Kidney (tissue), 13 donors: ENCODE measurements at regions not wholly inside any gene's neighbourhood (a gene's known extent, or its start where the extent isn't known, plus 50 kb on each side); places are given as distances from the start of the nearest gene placed in this dataset.

Source experiments
- DNase-seq, 5 donors: peaks; one replicate each; pipeline ENCODE4 v3.0.0-alpha.2; 2013 to 2020
- FAIRE-seq: peaks from 2 replicates; lab custom pipeline; 2012; peaks lifted over from hg19 to GRCh38; lab: Jason Lieb, UNC
- H3K27ac ChIP-seq, 2 donors: one replicate each; pipeline ENCODE4 v1.7.0; 2013; ENCODE audit warnings: low read depth in 2 of 2, low read length in 2 of 2, inconsistent platforms in 1 of 2
- H3K27me3 ChIP-seq: one replicate; pipeline ENCODE4 v1.7.1; 2013; ENCODE audit warnings: low read length, inconsistent platforms; ENCODE audit not compliant: control insufficient read depth, insufficient read depth
- H3K36me3 ChIP-seq, 3 donors: one replicate each; pipeline versions ENCODE4 v1.7.0 to v1.7.1; 2013; ENCODE audit warnings: low read length in 3 of 3, control low read depth in 1 of 3, inconsistent platforms in 1 of 3; ENCODE audit not compliant: insufficient read depth in 3 of 3, control insufficient read depth in 2 of 3
- H3K4me1 ChIP-seq, 3 donors: one replicate each; pipeline versions ENCODE4 v1.7.0 to v1.7.1; 2013; ENCODE audit warnings: low read length in 3 of 3, inconsistent platforms in 1 of 3, low read depth in 1 of 3; ENCODE audit not compliant: control insufficient read depth in 2 of 3, insufficient read depth in 2 of 3
- H3K4me3 ChIP-seq, 3 donors: one replicate each; pipeline versions ENCODE4 v1.7.0 to v1.8.1; 2013; ENCODE audit warnings: low read length in 3 of 3, control low read depth in 1 of 3, inconsistent platforms in 1 of 3
- H3K9ac ChIP-seq, 3 donors: one replicate each; pipeline versions ENCODE4 v1.7.0 to v1.7.1; 2013; ENCODE audit warnings: low read length in 3 of 3, control low read depth in 1 of 3, inconsistent platforms in 1 of 3
- H3K9me3 ChIP-seq, 3 donors: one replicate each; pipeline versions ENCODE4 v1.7.0 to v1.7.1; 2013; ENCODE audit warnings: low read length in 3 of 3, control low read depth in 1 of 3, inconsistent platforms in 1 of 3; ENCODE audit not compliant: control insufficient read depth in 2 of 3, insufficient read depth in 1 of 3
- intact Hi-C: fragments of 100-400 bp; cut with DNase I; formaldehyde crosslinking; loops from one replicate; pipeline ENCODE4 v1.11.1; 2022
- TF ChIP-seq, protein P1 (sequence below): IDR thresholded peaks from 3 replicates; pipeline ENCODE4 v1.5.1; 2012; ENCODE audit warnings: mild to moderate bottlenecking, moderate library complexity, borderline replicate concordance; ENCODE audit not compliant: insufficient read depth; ENCODE audit errors: extremely low read depth
- donor health status: control.
- donor health status: control.
- donor health status: control.
- donor health status: control.
- donor health status: control.
- donor health status: DM: yes; HTN: yes; CAD: no.
- donor health status: Normal renal cell carcinoma (clear cell type).

DNA sequence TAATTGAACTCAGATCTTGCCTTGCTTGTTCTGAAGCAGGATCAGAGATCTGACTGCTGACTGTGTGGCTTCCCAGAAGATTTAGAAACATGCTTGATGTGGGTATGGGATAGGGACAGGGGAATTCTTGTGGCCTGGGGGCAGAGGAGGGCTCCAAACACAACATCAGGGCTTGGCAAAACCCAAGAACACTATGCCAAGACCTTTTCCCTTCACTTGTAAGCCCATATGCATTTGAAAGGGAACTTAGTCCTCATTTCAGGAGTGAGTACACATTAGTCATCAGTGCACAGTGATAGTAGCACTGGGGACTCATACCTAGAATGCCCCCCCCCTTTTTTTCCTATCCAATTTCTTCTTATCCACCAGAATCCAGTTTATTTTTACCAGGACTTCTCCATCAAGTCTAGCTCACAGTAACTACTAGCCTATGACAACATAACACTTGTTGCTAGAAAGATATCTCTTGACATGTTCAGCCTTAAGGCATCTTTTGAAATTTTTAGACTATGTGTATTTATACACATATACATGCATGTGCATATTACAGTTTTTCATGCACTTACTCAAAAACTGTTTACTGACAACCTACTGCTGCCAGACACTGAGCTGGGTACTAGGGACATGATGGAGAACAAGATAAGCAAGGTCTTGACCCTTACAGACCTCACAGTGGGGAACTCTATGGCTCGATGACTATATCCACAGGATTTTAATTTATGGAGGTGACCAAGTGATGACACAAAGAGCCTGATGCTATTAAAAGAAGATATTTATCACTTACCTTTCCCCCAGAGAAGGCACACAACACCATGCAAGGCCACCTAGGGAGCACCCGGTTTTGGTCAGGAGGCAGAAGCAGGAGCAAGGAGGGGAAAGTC is 158.3 kb upstream of the MAP3K1 start:
- Histone ChIP-seq H3K9me3 (no peaks in the 10 kb centered on the region), H3K27me3 (no peaks in the 10 kb centered on the region), H3K27ac (no peak overlapping the region), H3K4me3 (no peak overlapping the region), H3K36me3 (no peaks in the 10 kb centered on the region), H3K9ac (no peak overlapping the region), H3K4me1 (no peaks in the 10 kb centered on the region)
- DNase-seq, result no peak
- intact Hi-C loops, result no loop called here
- TF ChIP-seq, protein P1, sequence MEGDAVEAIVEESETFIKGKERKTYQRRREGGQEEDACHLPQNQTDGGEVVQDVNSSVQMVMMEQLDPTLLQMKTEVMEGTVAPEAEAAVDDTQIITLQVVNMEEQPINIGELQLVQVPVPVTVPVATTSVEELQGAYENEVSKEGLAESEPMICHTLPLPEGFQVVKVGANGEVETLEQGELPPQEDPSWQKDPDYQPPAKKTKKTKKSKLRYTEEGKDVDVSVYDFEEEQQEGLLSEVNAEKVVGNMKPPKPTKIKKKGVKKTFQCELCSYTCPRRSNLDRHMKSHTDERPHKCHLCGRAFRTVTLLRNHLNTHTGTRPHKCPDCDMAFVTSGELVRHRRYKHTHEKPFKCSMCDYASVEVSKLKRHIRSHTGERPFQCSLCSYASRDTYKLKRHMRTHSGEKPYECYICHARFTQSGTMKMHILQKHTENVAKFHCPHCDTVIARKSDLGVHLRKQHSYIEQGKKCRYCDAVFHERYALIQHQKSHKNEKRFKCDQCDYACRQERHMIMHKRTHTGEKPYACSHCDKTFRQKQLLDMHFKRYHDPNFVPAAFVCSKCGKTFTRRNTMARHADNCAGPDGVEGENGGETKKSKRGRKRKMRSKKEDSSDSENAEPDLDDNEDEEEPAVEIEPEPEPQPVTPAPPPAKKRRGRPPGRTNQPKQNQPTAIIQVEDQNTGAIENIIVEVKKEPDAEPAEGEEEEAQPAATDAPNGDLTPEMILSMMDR, result no peak
- no peak for FAIRE-seq

DNA sequence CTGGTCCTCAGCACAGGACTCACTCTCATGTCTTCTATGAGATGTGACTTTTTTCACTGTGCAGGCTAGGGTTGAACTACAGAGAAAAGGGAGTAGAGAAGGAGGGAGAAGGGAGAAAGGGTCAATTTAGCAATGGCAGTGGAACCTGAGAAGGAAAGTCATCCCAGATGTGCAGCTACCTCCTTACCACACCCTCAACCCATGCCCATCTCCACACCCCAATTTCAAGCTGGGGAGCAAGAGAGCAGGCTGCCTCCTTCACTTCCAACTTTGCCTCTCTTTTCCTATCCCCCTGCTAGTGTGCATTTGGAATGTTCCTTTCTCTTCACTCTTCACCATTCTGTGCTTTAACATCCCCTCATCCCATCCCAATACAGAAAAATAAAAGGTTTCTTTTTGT is 163.5 kb upstream of the MAP3K1 start:
- DNase-seq, result no peak
- no peaks in the 10 kb centered on the region for H3K27me3 ChIP-seq
- H3K9ac ChIP-seq, result no peak overlapping the region
- H3K27ac ChIP-seq, result no peak overlapping the region
- intact Hi-C loops, result no loop called here
- H3K9me3 ChIP-seq, result no peaks in the 10 kb centered on the region
- TF ChIP-seq, protein P1, result no peak
- FAIRE-seq, result no peak
- H3K4me3 ChIP-seq, result no peak overlapping the region
- H3K4me1 ChIP-seq, result no peaks in the 10 kb centered on the region
- H3K36me3 ChIP-seq, result no peaks in the 10 kb centered on the region

DNA sequence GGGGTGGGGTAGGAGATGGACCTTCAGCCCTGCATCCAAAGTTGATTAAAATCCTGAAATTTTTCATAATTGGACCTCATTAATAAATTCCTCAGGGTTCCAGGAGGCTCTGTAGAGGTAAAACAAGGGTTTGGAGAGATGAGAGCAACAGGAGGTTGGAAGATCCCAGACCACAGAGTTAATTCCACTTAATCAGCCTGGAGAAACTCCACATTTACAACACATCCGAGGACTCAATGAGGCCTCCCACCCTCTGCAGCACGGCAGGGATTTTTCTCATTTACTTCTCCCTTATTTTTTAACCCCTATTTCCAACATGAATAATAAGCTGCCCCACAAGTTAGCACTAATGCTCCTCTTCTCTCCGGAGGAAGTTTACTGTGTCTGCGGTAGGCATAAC is 165.0 kb upstream of the MAP3K1 start:
- Histone ChIP-seq H3K9ac (no peak overlapping the region), H3K27me3 (no peaks in the 10 kb centered on the region), H3K4me3 (no peak overlapping the region), H3K9me3 (no peaks in the 10 kb centered on the region), H3K27ac (no peak overlapping the region), H3K36me3 (no peaks in the 10 kb centered on the region), H3K4me1 (no peaks in the 10 kb centered on the region)
- TF ChIP-seq, protein P1, result no peak
- DNase-seq (no peak), FAIRE-seq (no peak)
- intact Hi-C loops, result no loop called here
